Stimulated activated naive CD8-positive, alpha-beta T cell treated with anti-CD3 and anti-CD28 coated beads, Interleukin-15, Interleukin-2, amounts not matched to agents 100 ng/mL and 50 ng/mL, for 24 hours (primary cell): ENCODE measurements at regions not wholly inside any gene's neighbourhood (a gene's known extent, or its start where the extent isn't known, plus 50 kb on each side); places are given as distances from the start of the nearest gene placed in this dataset.
"Not testable (repeated sequence)": the region's sequence is repeated elsewhere in the genome, so short reads cannot be mapped to it uniquely, and the experiment has no call there.

Source experiments
- H3K27ac Mint-ChIP-seq: one replicate; pipeline ENCODE4 v1.8.0; 2021; ENCODE audit warnings: mild to moderate bottlenecking, mixed read lengths
- H3K27me3 Mint-ChIP-seq: one replicate; pipeline ENCODE4 v1.8.0; 2021; ENCODE audit warnings: mixed read lengths
- H3K36me3 Mint-ChIP-seq: one replicate; pipeline ENCODE4 v1.8.0; 2021; ENCODE audit warnings: low read depth, mixed read lengths
- H3K4me1 Mint-ChIP-seq: one replicate; pipeline ENCODE4 v1.8.0; 2021; ENCODE audit warnings: low read depth, mixed read lengths
- H3K4me3 Mint-ChIP-seq: one replicate; pipeline ENCODE4 v1.8.0; 2021; ENCODE audit warnings: mild to moderate bottlenecking, mixed read lengths
- H3K9me3 Mint-ChIP-seq: one replicate; pipeline ENCODE4 v1.8.0; 2021; ENCODE audit warnings: mixed read lengths

- peaks cover 18% of the 10 kb centered on the region for H3K9me3 Mint-ChIP-seq
- no peak overlapping the region for H3K27ac Mint-ChIP-seq
- H3K4me1 Mint-ChIP-seq, result no peaks in the 10 kb centered on the region
- H3K4me3 Mint-ChIP-seq, result no peak overlapping the region
- no peaks in the 10 kb centered on the region for H3K27me3 Mint-ChIP-seq
- no peaks in the 10 kb centered on the region for H3K36me3 Mint-ChIP-seq
Measured at GRCh38 chr5:3511519-3511918, 84.1 kb upstream of the IRX1 start.

GRCh38 chr5:3510642-3511417 lies 84.8 kb upstream of the IRX1 start:
- Mint-ChIP-seq H3K4me1 (no peaks in the 10 kb centered on the region), H3K27me3 (no peaks in the 10 kb centered on the region), H3K9me3 (peaks cover 18% of the 10 kb centered on the region), H3K4me3 (no peak overlapping the region), H3K27ac (no peak overlapping the region), H3K36me3 (no peaks in the 10 kb centered on the region)

- peaks cover 18% of the 10 kb centered on the region for H3K9me3 Mint-ChIP-seq
Measured at GRCh38 chr5:3509290-3509689, 86.3 kb upstream of the IRX1 start.

GRCh38 chr5:3508395-3508794 lies 87.2 kb upstream of the IRX1 start:
- H3K27ac Mint-ChIP-seq, result no peak overlapping the region
- H3K27me3 Mint-ChIP-seq, result no peaks in the 10 kb centered on the region
- H3K36me3 Mint-ChIP-seq, result no peaks in the 10 kb centered on the region
- no peak overlapping the region for H3K4me3 Mint-ChIP-seq
- peaks cover 21% of the 10 kb centered on the region for H3K9me3 Mint-ChIP-seq
- H3K4me1 Mint-ChIP-seq, result no peaks in the 10 kb centered on the region

More at GRCh38 chr5:3509290-3509689, 86.3 kb upstream of the IRX1 start:
- Mint-ChIP-seq H3K4me3 (no peak overlapping the region), H3K27me3 (no peaks in the 10 kb centered on the region), H3K36me3 (no peaks in the 10 kb centered on the region), H3K27ac (no peak overlapping the region), H3K4me1 (no peaks in the 10 kb centered on the region)

- Mint-ChIP-seq H3K9me3 (peaks cover 5% of the 10 kb centered on the region), H3K27ac (no peak overlapping the region)
Measured at GRCh38 chr5:3490957-3491507, 104.6 kb upstream of the IRX1 start.

GRCh38 chr5:3489239-3489843 lies 106.3 kb upstream of the IRX1 start:
- Mint-ChIP-seq H3K4me1 (no peaks in the 10 kb centered on the region), H3K36me3 (no peaks in the 10 kb centered on the region), H3K27me3 (no peaks in the 10 kb centered on the region), H3K27ac (no peak overlapping the region), H3K9me3 (peaks cover 6% of the 10 kb centered on the region), H3K4me3 (no peak overlapping the region)

More at GRCh38 chr5:3490957-3491507, 104.6 kb upstream of the IRX1 start:
- Mint-ChIP-seq H3K4me1 (no peaks in the 10 kb centered on the region), H3K4me3 (no peak overlapping the region), H3K27me3 (no peaks in the 10 kb centered on the region), H3K36me3 (no peaks in the 10 kb centered on the region)

- no peaks in the 10 kb centered on the region for H3K36me3 Mint-ChIP-seq
- H3K27me3 Mint-ChIP-seq, result no peaks in the 10 kb centered on the region
- no peak overlapping the region for H3K27ac Mint-ChIP-seq
- H3K4me1 Mint-ChIP-seq, result no peaks in the 10 kb centered on the region
- peaks cover 11% of the 10 kb centered on the region for H3K9me3 Mint-ChIP-seq
- H3K4me3 Mint-ChIP-seq, result no peak overlapping the region
Measured at GRCh38 chr5:3484836-3485235, 110.8 kb upstream of the IRX1 start.

GRCh38 chr5:3481175-3481574 lies 114.5 kb upstream of the IRX1 start:
- H3K4me3 Mint-ChIP-seq, result no peak overlapping the region
- no peaks in the 10 kb centered on the region for H3K27me3 Mint-ChIP-seq
- H3K4me1 Mint-ChIP-seq, result no peaks in the 10 kb centered on the region
- H3K9me3 Mint-ChIP-seq, result peaks cover 11% of the 10 kb centered on the region
- H3K27ac Mint-ChIP-seq, result no peak overlapping the region
- H3K36me3 Mint-ChIP-seq, result no peaks in the 10 kb centered on the region

- no peaks in the 10 kb centered on the region for H3K4me1 Mint-ChIP-seq
- H3K27me3 Mint-ChIP-seq, result no peaks in the 10 kb centered on the region
- H3K4me3 Mint-ChIP-seq, result no peak overlapping the region
Measured at GRCh38 chr5:3475674-3476073, 120.0 kb upstream of the IRX1 start.

GRCh38 chr5:3466392-3466791 lies 129.2 kb upstream of the IRX1 start:
- Mint-ChIP-seq H3K27ac (no peak overlapping the region), H3K36me3 (no peaks in the 10 kb centered on the region), H3K27me3 (no peaks in the 10 kb centered on the region), H3K9me3 (peaks cover 12% of the 10 kb centered on the region), H3K4me3 (no peak overlapping the region), H3K4me1 (no peaks in the 10 kb centered on the region)

More at GRCh38 chr5:3475674-3476073, 120.0 kb upstream of the IRX1 start:
- no peak overlapping the region for H3K27ac Mint-ChIP-seq
- no peaks in the 10 kb centered on the region for H3K9me3 Mint-ChIP-seq
- H3K36me3 Mint-ChIP-seq, result no peaks in the 10 kb centered on the region

- no peak overlapping the region for H3K4me3 Mint-ChIP-seq
- H3K4me1 Mint-ChIP-seq, result no peaks in the 10 kb centered on the region
- H3K27me3 Mint-ChIP-seq, result no peaks in the 10 kb centered on the region
- H3K9me3 Mint-ChIP-seq, result peaks cover 5% of the 10 kb centered on the region
- H3K27ac Mint-ChIP-seq, result no peak overlapping the region
- H3K36me3 Mint-ChIP-seq, result no peaks in the 10 kb centered on the region
Measured at GRCh38 chr5:3460416-3460815, 135.2 kb upstream of the IRX1 start.

GRCh38 chr5:3456121-3456681 lies 139.4 kb upstream of the IRX1 start:
- Mint-ChIP-seq H3K27ac (no peak overlapping the region), H3K9me3 (peaks cover 10% of the 10 kb centered on the region), H3K4me3 (no peak overlapping the region), H3K27me3 (no peaks in the 10 kb centered on the region), H3K4me1 (no peaks in the 10 kb centered on the region), H3K36me3 (no peaks in the 10 kb centered on the region)

GRCh38 chr5:3454028-3454427 lies 141.6 kb upstream of the IRX1 start:
- H3K4me3 Mint-ChIP-seq, H3K36me3 Mint-ChIP-seq, H3K27me3 Mint-ChIP-seq, H3K9me3 Mint-ChIP-seq, H3K4me1 Mint-ChIP-seq, H3K27ac Mint-ChIP-seq: not testable (repeated sequence)

GRCh38 chr5:3452622-3453021 lies 143.0 kb upstream of the IRX1 start:
- Mint-ChIP-seq H3K36me3 (no peaks in the 10 kb centered on the region), H3K27ac (no peak overlapping the region), H3K9me3 (peaks cover 6% of the 10 kb centered on the region), H3K4me1 (no peaks in the 10 kb centered on the region), H3K4me3 (no peak overlapping the region), H3K27me3 (no peaks in the 10 kb centered on the region)

GRCh38 chr5:3451961-3452360 lies 143.7 kb upstream of the IRX1 start:
- no peaks in the 10 kb centered on the region for H3K4me1 Mint-ChIP-seq
- H3K4me3 Mint-ChIP-seq, result no peak overlapping the region
- H3K36me3 Mint-ChIP-seq, result no peaks in the 10 kb centered on the region
- no peak overlapping the region for H3K27ac Mint-ChIP-seq
- H3K9me3 Mint-ChIP-seq, result peaks cover 10% of the 10 kb centered on the region
- H3K27me3 Mint-ChIP-seq, result no peaks in the 10 kb centered on the region
